T-helper 2 cell treated with Interferon-gamma antibody and Interleukin-4, amounts not matched to agents 5 μg/mL and 100 μg/mL, for 36 hours (primary cell): ENCODE measurements at regions not wholly inside any gene's neighbourhood (a gene's known extent, or its start where the extent isn't known, plus 50 kb on each side); places are given as distances from the start of the nearest gene placed in this dataset.
"Not testable (repeated sequence)": the region's sequence is repeated elsewhere in the genome, so short reads cannot be mapped to it uniquely, and the experiment has no call there.

Source experiments
- DNase-seq: peaks from one replicate; pipeline ENCODE4 v3.0.0; 2021; ENCODE audit warnings: low spot score
- H3K27ac Mint-ChIP-seq: one replicate; pipeline ENCODE4 v1.8.0; 2021; ENCODE audit warnings: mild to moderate bottlenecking, mixed read lengths
- H3K27me3 Mint-ChIP-seq: one replicate; pipeline ENCODE4 v1.8.0; 2021; ENCODE audit warnings: low read depth, mixed read lengths
- H3K36me3 Mint-ChIP-seq: one replicate; pipeline ENCODE4 v1.8.0; 2021; ENCODE audit warnings: low read depth, mixed read lengths
- H3K4me1 Mint-ChIP-seq: one replicate; pipeline ENCODE4 v1.8.0; 2021; ENCODE audit warnings: low read depth, mixed read lengths
- H3K4me3 Mint-ChIP-seq: one replicate; pipeline ENCODE4 v1.8.0; 2022; ENCODE audit warnings: mild to moderate bottlenecking, moderate library complexity, mixed read lengths
- H3K9me3 Mint-ChIP-seq: one replicate; pipeline ENCODE4 v1.8.0; 2021; ENCODE audit warnings: mixed read lengths

DNA sequence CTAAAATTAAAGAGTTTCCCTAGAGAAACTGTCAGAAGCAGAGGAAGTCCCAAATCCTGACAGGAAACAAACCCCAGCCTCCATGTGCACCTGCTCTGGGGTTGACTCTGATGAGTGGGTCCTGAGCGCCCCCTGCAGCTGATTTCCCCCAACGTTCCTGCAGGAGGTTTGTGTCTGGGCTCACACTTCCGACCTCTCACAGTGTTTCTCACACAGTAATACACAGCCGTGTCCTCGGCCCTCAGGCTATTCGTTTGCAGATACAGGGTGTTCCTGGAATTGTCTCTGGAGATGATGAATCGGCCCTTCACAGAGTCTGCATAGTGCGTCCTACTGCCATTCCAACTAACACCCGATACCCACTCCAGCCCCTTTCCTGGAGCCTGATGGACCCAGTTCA is 862.8 kb downstream of the TMEM121 start:
- peaks cover 22% of the 10 kb centered on the region for H3K27me3 Mint-ChIP-seq
- H3K27ac Mint-ChIP-seq, H3K4me3 Mint-ChIP-seq, DNase-seq, H3K36me3 Mint-ChIP-seq, H3K9me3 Mint-ChIP-seq, H3K4me1 Mint-ChIP-seq: not testable (repeated sequence)

GRCh38 chr14:106390401-106390800 is 864.0 kb downstream of the TMEM121 start:
- no peak for DNase-seq
- peaks cover 20% of the 10 kb centered on the region for H3K27me3 Mint-ChIP-seq
- H3K4me1 Mint-ChIP-seq = peaks cover 3% of the 10 kb centered on the region
- no peak overlapping the region for H3K4me3 Mint-ChIP-seq
- H3K27ac Mint-ChIP-seq = no peak overlapping the region
- no peaks in the 10 kb centered on the region for H3K9me3 Mint-ChIP-seq
- H3K36me3 Mint-ChIP-seq = no peaks in the 10 kb centered on the region

GRCh38 chr14:106390947-106391346 is 864.6 kb downstream of the TMEM121 start:
- Mint-ChIP-seq H3K27me3 (peaks cover 17% of the 10 kb centered on the region), H3K4me1 (peaks cover 8% of the 10 kb centered on the region), H3K36me3 (no peaks in the 10 kb centered on the region), H3K27ac (no peak overlapping the region), H3K4me3 (no peak overlapping the region), H3K9me3 (no peaks in the 10 kb centered on the region)
- DNase-seq = no peak

- H3K4me3 Mint-ChIP-seq = no peak overlapping the region
- H3K27ac Mint-ChIP-seq = no peak overlapping the region
- DNase-seq = no peak
- peaks cover 14% of the 10 kb centered on the region for H3K4me1 Mint-ChIP-seq
- H3K36me3 Mint-ChIP-seq = no peaks in the 10 kb centered on the region
- H3K27me3 Mint-ChIP-seq = peaks cover 14% of the 10 kb centered on the region
- H3K9me3 Mint-ChIP-seq = no peaks in the 10 kb centered on the region
These were observed 867.4 kb downstream of the TMEM121 start for GRCh38 chr14:106393742-106394141.

- Mint-ChIP-seq H3K4me3 (peak overlapping the region; percentile 21), H3K4me1 (peaks cover 16% of the 10 kb centered on the region), H3K36me3 (no peaks in the 10 kb centered on the region), H3K9me3 (no peaks in the 10 kb centered on the region), H3K27ac (no peak overlapping the region), H3K27me3 (peaks cover 12% of the 10 kb centered on the region)
- DNase-seq = peak; percentile 17
These were observed 869.2 kb downstream of the TMEM121 start for GRCh38 chr14:106395456-106396050.

- H3K27ac Mint-ChIP-seq = no peak overlapping the region
- no peaks in the 10 kb centered on the region for H3K9me3 Mint-ChIP-seq
- no peaks in the 10 kb centered on the region for H3K36me3 Mint-ChIP-seq
These were observed 870.6 kb downstream of the TMEM121 start for GRCh38 chr14:106396999-106397398.

DNA sequence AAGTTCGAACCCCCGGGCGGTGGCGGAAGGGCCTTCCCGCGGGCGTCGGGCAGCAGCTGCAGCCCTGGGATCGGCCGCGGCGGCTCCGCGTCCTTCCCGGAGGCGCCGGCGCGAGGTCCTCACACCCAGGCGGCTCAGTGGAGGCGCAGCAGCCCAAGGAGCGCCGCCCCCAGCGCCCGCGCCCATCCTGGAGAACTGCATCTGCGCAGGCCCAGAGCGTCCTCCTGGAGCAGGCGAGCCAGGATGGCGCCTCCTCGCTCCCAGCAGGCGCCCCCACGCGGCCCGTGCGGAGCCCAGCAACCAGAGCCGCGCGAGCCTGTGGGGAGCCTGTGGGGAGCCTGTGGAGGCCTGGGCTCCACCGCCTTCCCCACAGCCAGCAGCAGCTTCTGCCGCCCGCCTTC is 872.5 kb downstream of the TMEM121 start:
- H3K36me3 Mint-ChIP-seq, H3K27me3 Mint-ChIP-seq, H3K27ac Mint-ChIP-seq, H3K9me3 Mint-ChIP-seq: not testable (repeated sequence)
- DNase-seq = peak; percentile 68
- Mint-ChIP-seq H3K4me1 (peaks cover 16% of the 10 kb centered on the region), H3K4me3 (peak overlapping the region; percentile 71)

More at GRCh38 chr14:106396999-106397398, 870.6 kb downstream of the TMEM121 start:
- no peak for DNase-seq
- H3K4me1 Mint-ChIP-seq = peaks cover 16% of the 10 kb centered on the region
- no peak overlapping the region for H3K4me3 Mint-ChIP-seq
- peaks cover 6% of the 10 kb centered on the region for H3K27me3 Mint-ChIP-seq

GRCh38 chr14:106401316-106401715 is 874.9 kb downstream of the TMEM121 start:
- not testable (repeated sequence) for H3K27ac Mint-ChIP-seq, DNase-seq, H3K36me3 Mint-ChIP-seq, H3K4me3 Mint-ChIP-seq, H3K27me3 Mint-ChIP-seq, H3K9me3 Mint-ChIP-seq, H3K4me1 Mint-ChIP-seq

- H3K36me3 Mint-ChIP-seq, H3K9me3 Mint-ChIP-seq: not testable (repeated sequence)
- peak; percentile 17 for DNase-seq
These were observed 883.8 kb downstream of the TMEM121 start for GRCh38 chr14:106410229-106410628.

DNA sequence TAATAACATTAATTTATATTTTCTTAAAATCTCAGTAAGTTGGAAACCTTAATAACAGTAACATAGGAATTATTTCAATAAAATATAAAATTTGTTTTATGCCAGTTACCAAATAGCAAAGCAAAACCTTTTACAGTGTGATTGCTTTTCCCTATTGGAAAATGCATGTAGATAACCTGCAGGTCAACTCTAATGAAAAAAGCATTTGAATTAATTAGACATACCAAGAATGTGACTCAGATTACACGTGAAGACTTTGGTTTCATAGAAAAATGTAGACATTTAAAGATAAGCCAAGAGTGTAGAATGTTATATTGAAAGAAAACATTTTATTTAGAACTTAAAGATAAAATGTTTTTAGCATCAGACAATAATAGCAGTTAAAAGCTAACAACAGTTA is 888.1 kb downstream of the TMEM121 start:
- H3K36me3 Mint-ChIP-seq = no peaks in the 10 kb centered on the region
- no peak for DNase-seq
- H3K4me3 Mint-ChIP-seq = no peak overlapping the region
- H3K4me1 Mint-ChIP-seq = peaks cover 1% of the 10 kb centered on the region
- peaks cover 20% of the 10 kb centered on the region for H3K27me3 Mint-ChIP-seq
- no peak overlapping the region for H3K27ac Mint-ChIP-seq
- no peaks in the 10 kb centered on the region for H3K9me3 Mint-ChIP-seq

More at GRCh38 chr14:106410229-106410628, 883.8 kb downstream of the TMEM121 start:
- not testable (repeated sequence) for H3K4me3 Mint-ChIP-seq, H3K27ac Mint-ChIP-seq, H3K27me3 Mint-ChIP-seq, H3K4me1 Mint-ChIP-seq

GRCh38 chr14:106417224-106418049 is 891.1 kb downstream of the TMEM121 start:
- Mint-ChIP-seq H3K27me3 (peaks cover 25% of the 10 kb centered on the region), H3K4me3 (no peak overlapping the region), H3K9me3 (no peaks in the 10 kb centered on the region), H3K27ac (no peak overlapping the region), H3K36me3 (no peaks in the 10 kb centered on the region), H3K4me1 (peaks cover 1% of the 10 kb centered on the region)
- peak; percentile 87 for DNase-seq

DNA sequence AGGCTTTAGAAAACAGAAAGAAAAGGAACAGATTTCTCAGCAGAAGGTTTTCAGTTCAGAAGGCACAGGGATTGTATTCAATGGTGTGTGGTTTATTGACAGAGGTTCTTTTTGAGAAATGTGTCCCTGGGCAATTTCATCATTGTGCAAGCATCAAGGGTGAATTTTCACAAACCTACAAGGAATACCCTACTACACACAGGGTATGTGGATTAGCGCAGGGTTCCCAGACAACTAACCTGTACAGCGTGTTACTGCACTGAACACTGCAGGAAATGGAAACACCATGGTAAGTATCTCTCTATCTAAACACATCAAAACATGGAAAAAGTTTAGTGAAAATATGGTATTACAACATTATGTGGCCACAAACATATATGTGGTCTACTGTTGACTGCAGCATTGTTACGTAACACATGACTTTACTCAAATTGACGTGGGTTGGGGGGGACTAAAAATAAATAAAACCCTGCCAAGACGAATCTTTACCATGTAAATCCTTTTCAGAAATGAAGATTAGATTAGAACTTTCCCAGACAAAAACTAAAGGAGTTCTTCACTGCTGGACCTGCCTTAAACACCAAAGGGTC is 893.1 kb downstream of the TMEM121 start:
- no peak for DNase-seq
- H3K27ac Mint-ChIP-seq = no peak overlapping the region
- no peak overlapping the region for H3K4me3 Mint-ChIP-seq
- peaks cover 41% of the 10 kb centered on the region for H3K27me3 Mint-ChIP-seq
- H3K36me3 Mint-ChIP-seq = no peaks in the 10 kb centered on the region
- H3K9me3 Mint-ChIP-seq = no peaks in the 10 kb centered on the region
- peaks cover 1% of the 10 kb centered on the region for H3K4me1 Mint-ChIP-seq

- H3K27me3 Mint-ChIP-seq = peaks cover 52% of the 10 kb centered on the region
- DNase-seq = peak; percentile 72
- H3K36me3 Mint-ChIP-seq, H3K27ac Mint-ChIP-seq, H3K4me3 Mint-ChIP-seq, H3K9me3 Mint-ChIP-seq, H3K4me1 Mint-ChIP-seq: not testable (repeated sequence)
These were observed 895.1 kb downstream of the TMEM121 start for GRCh38 chr14:106421431-106422033.

GRCh38 chr14:106422066-106422465 is 895.7 kb downstream of the TMEM121 start:
- Mint-ChIP-seq H3K27ac (no peak overlapping the region), H3K4me3 (no peak overlapping the region), H3K4me1 (peaks cover 1% of the 10 kb centered on the region), H3K9me3 (no peaks in the 10 kb centered on the region), H3K27me3 (peaks cover 56% of the 10 kb centered on the region), H3K36me3 (no peaks in the 10 kb centered on the region)
- no peak for DNase-seq
